Heart left ventricle (tissue), 16 donors: ENCODE measurements at regions not wholly inside any gene's neighbourhood (a gene's known extent, or its start where the extent isn't known, plus 50 kb on each side); places are given as distances from the start of the nearest gene placed in this dataset.
"Not testable (repeated sequence)": the region's sequence is repeated elsewhere in the genome, so short reads cannot be mapped to it uniquely, and the experiment has no call there.

Source experiments
- ATAC-seq, 4 donors: fragments of 200-7000 bp; cut with Tn5 transposase; one replicate each; pipeline ENCODE4 v1.9.1; 2020 to 2022; ENCODE audit warnings: moderate library complexity in 4 of 4, mild to moderate bottlenecking in 3 of 4, moderate number of reproducible peaks in 1 of 4
- DNase-seq, 5 donors: peaks; one replicate each; pipeline ENCODE4 v3.0.0-alpha.2; 2020
- H3K27ac ChIP-seq, 12 donors: fragments of 200-600 bp; sonication (generic) in 4 of 12; one replicate each; pipeline versions ENCODE4 v1.5.0 to v1.8.0; 2016 to 2022; ENCODE audit warnings: mild to moderate bottlenecking in 2 of 12
- H3K27me3 ChIP-seq, 9 donors: fragments of 200-600 bp; sonication (generic) in 2 of 9; one replicate each; pipeline versions ENCODE4 v1.5.1 to v1.8.0; 2016 to 2022; ENCODE audit warnings: mild to moderate bottlenecking in 3 of 9
- H3K36me3 ChIP-seq, 9 donors: fragments of 200-600 bp; sonication (generic) in 2 of 9; one replicate each; pipeline versions ENCODE4 v1.5.0 to v1.8.0; 2018 to 2022; ENCODE audit warnings: mild to moderate bottlenecking in 2 of 9
- H3K4me1 ChIP-seq, 12 donors: fragments of 200-600 bp; sonication (generic) in 4 of 12; one replicate each; pipeline versions ENCODE4 v1.5.0 to v1.8.0; 2016 to 2022; ENCODE audit warnings: mild to moderate bottlenecking in 3 of 12
- H3K4me3 ChIP-seq, 12 donors: fragments of 200-600 bp; sonication (generic) in 4 of 12; one replicate each; pipeline versions ENCODE4 v1.5.0 to v1.8.0; 2017 to 2022; ENCODE audit warnings: mild to moderate bottlenecking in 9 of 12, moderate library complexity in 4 of 12
- H3K9me3 ChIP-seq, 12 donors: fragments of 200-600 bp; sonication (generic) in 4 of 12; one replicate each; pipeline versions ENCODE4 v1.5.0 to v1.8.0; 2016 to 2022; ENCODE audit warnings: mild to moderate bottlenecking in 1 of 12
- POLR2A ChIP-seq, 2 donors: fragments of 450-650 bp; IDR thresholded peaks; one replicate each; pipeline ENCODE4 v1.6.1; 2017; ENCODE audit warnings: antibody characterized with exemption in 2 of 2, mild to moderate bottlenecking in 2 of 2, moderate library complexity in 2 of 2
- WGBS, 4 donors: extraction: QIAGEN DNeasy Blood & Tissue Kit in 2 of 4; methylation state at CpG; one replicate each; pipeline versions ENCODE4 v1.1.5 to v1.1.7; 2013 to 2018; 5-methylcytosine and 5-hydroxymethylcytosine counted together
- intact Hi-C, 10 donors: fragments of 100-400 bp; cut with DNase I; formaldehyde crosslinking; loops; one replicate each; pipeline versions ENCODE4 v1.11.1 to v1.14.2; 2022
- TF ChIP-seq, protein P1 (sequence below), 12 donors: fragments of 200-600 bp; sonication (generic) in 4 of 12; IDR thresholded peaks; one replicate each; pipeline versions ENCODE4 v1.5.0 to v1.8.0; 2018 to 2022; ENCODE audit warnings: antibody characterized with exemption in 12 of 12, mild to moderate bottlenecking in 5 of 12
- donor health status: ischemic (EF 13 %, LVEDD 7.1; RV severe dilation, severe dysfunction).
- donor health status: healthy with polysubstance abuse.
- donor health status: DM: no; HTN: yes; CAD: no.
- donor health status: DM: no; HTN: no; CAD: no.
- donor health status: ischemic (EF 25% LVEDD 6.9; RV normal size, moderate dysfunction).
- donor health status: ischemic (EF 25% LVEDD 5.7; RV mildly dilated, moderate dysfunction).
- donor health status: healthy.
- donor health status: DM: yes; HTN: yes; CAD: no.
- donor health status: ischemic (EF 35%, LVEDD 5.7; RV mildly dilated, moderate dysfunction).
- donor health status: nonischemic (EF 11% LVEDD 7.7; RV severe dilation, severe dysfunction).
- donor health status: DM: yes; HTN: yes; CAD: no.
- donor health status: PGD.
- donor health status: ischemic (EF 29% LVEDD 5.4; RV normal size, mild dysfunction).
- donor health status: nonischemic (EF 23%, LVEDD 6.1; RV moderate dilation, normal function).

DNA sequence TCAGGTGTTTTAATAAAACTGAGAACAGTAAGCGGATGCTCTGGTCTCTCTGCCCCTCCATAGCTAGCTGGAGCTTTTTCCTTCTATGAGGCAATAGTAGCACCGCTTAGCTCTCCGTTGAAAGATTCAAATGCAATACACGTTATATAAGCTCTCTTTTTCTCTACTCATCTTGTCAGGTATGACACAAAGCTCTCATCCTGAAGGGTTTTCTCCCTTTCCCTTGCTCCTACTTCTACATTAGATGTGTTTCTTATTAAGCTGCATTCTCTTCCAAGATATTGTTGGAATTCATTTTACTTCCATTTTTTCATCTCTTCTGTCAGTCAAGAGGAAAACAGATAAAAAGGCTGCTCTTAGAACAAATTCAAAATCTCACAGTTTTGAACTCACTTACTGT, 434.6 kb upstream of the DDX18 start:
- Histone ChIP-seq H3K4me1 (no peaks in the 10 kb centered on the region), H3K36me3 (no peaks in the 10 kb centered on the region), H3K4me3 (no peak overlapping the region), H3K9me3 (no peaks in the 10 kb centered on the region), H3K27ac (no peak overlapping the region), H3K27me3 (no peaks in the 10 kb centered on the region)
- TF ChIP-seq, protein P1, sequence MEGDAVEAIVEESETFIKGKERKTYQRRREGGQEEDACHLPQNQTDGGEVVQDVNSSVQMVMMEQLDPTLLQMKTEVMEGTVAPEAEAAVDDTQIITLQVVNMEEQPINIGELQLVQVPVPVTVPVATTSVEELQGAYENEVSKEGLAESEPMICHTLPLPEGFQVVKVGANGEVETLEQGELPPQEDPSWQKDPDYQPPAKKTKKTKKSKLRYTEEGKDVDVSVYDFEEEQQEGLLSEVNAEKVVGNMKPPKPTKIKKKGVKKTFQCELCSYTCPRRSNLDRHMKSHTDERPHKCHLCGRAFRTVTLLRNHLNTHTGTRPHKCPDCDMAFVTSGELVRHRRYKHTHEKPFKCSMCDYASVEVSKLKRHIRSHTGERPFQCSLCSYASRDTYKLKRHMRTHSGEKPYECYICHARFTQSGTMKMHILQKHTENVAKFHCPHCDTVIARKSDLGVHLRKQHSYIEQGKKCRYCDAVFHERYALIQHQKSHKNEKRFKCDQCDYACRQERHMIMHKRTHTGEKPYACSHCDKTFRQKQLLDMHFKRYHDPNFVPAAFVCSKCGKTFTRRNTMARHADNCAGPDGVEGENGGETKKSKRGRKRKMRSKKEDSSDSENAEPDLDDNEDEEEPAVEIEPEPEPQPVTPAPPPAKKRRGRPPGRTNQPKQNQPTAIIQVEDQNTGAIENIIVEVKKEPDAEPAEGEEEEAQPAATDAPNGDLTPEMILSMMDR (IDR thresholded peaks at IDR 0.05) = no peak
- no peak for TF ChIP-seq POLR2A (IDR thresholded peaks at IDR 0.05)
- DNase-seq (no peak), ATAC-seq (no peak)
- WGBS, 4 donors = 80 to 89% (median 85%) methylated on average over 4 of the region's 4 CpGs
- intact Hi-C loops = no loop called here

DNA sequence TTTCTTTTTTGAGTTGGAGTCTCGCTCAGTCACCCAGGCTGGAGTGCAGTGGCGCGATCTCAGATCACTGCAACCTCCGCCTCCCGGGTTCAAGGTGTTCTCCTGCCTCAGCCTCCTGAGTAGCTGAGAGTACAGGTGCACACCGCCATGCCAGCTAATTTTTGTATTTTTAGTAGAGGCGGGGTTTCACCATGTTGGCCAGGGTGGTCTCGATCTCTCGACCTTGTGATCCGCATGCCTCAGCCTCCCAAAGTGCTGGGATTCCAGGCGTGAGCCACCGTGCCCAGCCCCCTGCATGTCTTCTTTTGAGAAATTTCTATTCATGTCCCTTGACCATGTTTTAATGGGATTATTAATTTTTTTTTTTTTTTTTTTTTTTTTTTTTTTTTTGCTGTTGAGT, 430.5 kb upstream of the DDX18 start:
- ATAC-seq, intact Hi-C loops, H3K36me3 ChIP-seq, H3K27ac ChIP-seq, DNase-seq, H3K27me3 ChIP-seq, H3K4me3 ChIP-seq, H3K4me1 ChIP-seq: not testable (repeated sequence)
- peaks cover 0 to 11% (median 0%) of the 10 kb centered on the region in 12 donors for H3K9me3 ChIP-seq
- WGBS, 4 donors = 92 to 95% (median 94%) methylated on average over 12 of the region's 12 CpGs

DNA sequence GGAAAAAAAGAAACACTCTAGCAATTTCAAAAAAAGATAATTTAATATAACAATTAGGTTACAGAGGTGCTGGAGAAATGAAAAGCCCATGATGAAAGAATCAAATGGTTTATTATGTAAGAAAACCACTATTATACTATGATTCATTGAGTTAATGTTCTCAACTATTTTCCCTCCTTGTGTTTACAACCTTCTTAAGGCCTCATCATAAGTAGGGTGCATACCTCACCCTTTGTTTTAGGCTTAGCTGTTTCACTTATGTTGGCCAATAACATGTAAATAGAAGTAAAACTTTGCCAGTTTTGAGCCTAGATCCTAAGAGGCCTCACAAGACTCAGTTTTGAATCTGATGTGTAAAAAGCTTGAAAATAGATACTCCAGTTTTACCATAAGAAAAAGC, 418.3 kb upstream of the DDX18 start:
- DNase-seq = no peak
- H3K36me3 ChIP-seq = no peaks in the 10 kb centered on the region
- no peaks in the 10 kb centered on the region for H3K27me3 ChIP-seq
- no peak overlapping the region for H3K27ac ChIP-seq
- TF ChIP-seq, protein P1 (IDR thresholded peaks at IDR 0.05) = no peak
- TF ChIP-seq POLR2A (IDR thresholded peaks at IDR 0.05) = no peak
- H3K4me3 ChIP-seq = no peak overlapping the region
- no peaks in the 10 kb centered on the region for H3K4me1 ChIP-seq
- intact Hi-C loops = no loop called here
- no peak for ATAC-seq
- H3K9me3 ChIP-seq = no peaks in the 10 kb centered on the region

DNA sequence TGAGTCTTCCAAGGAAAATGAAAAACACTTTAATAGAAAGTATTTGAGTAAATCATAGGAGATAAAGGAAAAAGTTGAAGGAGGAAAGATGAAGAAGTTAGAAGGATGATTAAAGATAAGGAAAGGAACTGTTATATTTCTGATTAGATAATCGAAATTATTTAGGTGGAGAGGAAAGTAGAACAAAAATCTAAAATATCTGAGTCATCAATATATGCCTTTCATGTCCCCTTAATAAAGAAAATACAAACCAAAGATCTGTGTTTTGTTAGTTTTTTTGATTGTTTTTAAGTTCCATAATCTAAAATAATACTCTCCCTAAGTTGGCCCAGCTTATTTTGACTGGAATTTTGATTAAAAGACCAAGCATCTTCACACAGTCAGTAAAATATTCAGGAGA, 412.9 kb upstream of the DDX18 start:
- no peak for TF ChIP-seq POLR2A (IDR thresholded peaks at IDR 0.05)
- TF ChIP-seq, protein P1 (IDR thresholded peaks at IDR 0.05) = no peak
- intact Hi-C loops = no loop called here
- no peaks in the 10 kb centered on the region for H3K36me3 ChIP-seq
- no peaks in the 10 kb centered on the region for H3K27me3 ChIP-seq
- ATAC-seq = no peak
- 43 to 48% (median 47%) methylated on average over 1 of the region's 1 CpG for WGBS, 4 donors
- H3K27ac ChIP-seq = no peak overlapping the region
- no peaks in the 10 kb centered on the region for H3K9me3 ChIP-seq
- H3K4me3 ChIP-seq = no peak overlapping the region
- DNase-seq = no peak
- H3K4me1 ChIP-seq = no peaks in the 10 kb centered on the region

DNA sequence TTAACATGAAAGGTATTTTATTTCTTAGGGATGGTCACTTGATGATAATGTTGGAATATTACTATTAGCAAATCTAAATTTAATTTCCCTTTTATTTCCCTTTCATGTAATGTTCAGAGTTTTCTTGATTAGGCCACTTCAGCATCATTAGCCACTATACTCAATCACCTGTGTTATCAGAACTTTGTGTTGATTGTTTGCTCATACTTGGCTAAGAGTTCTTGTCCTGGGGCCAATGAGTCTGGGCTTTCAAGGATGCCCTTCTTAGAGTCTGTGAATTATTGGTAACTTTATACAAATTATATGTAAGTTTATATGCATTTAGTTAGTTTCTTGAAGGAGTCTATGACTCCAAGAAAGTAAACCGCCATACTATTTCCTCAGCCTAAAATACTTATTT, 408.0 kb upstream of the DDX18 start:
- Histone ChIP-seq H3K4me3 (no peak overlapping the region), H3K4me1 (no peaks in the 10 kb centered on the region), H3K36me3 (no peaks in the 10 kb centered on the region), H3K9me3 (no peaks in the 10 kb centered on the region), H3K27me3 (no peaks in the 10 kb centered on the region), H3K27ac (no peak overlapping the region)
- intact Hi-C loops = no loop called here
- DNase-seq (no peak), ATAC-seq (no peak)
- TF ChIP-seq, protein P1 (IDR thresholded peaks at IDR 0.05) = no peak
- no peak for TF ChIP-seq POLR2A (IDR thresholded peaks at IDR 0.05)
- 92 to 97% (median 94%) methylated on average over 1 of the region's 1 CpG for WGBS, 4 donors
